ENCODE measurements at regions not wholly inside any gene's neighbourhood (a gene's known extent, or its start where the extent isn't known, plus 50 kb on each side); places are given as distances from the start of the nearest gene placed in this dataset.

- no peak for TF ChIP-seq CTCF (conservative IDR thresholded peaks at IDR 0.05; ENCODE audit: low read depth, low read length)
- no peak for TF ChIP-seq EZH2 (IDR thresholded peaks at IDR 0.05; ENCODE audit: low read length, unreplicated experiment)
- TF ChIP-seq EZH2phosphoT487 (IDR thresholded peaks at IDR 0.05; ENCODE audit: borderline replicate concordance, low read length), result no peak
These were observed 127.5 kb upstream of the IRX4 start for GRCh38 chr5:2009986-2010914.
